ENCODE measurements at regions not wholly inside any gene's neighbourhood (a gene's known extent, or its start where the extent isn't known, plus 50 kb on each side); places are given as distances from the start of the nearest gene placed in this dataset.

GRCh38 chr2:116489944-116490343, 1324.5 kb upstream of the DDX18 start:
- Histone ChIP-seq H3K27me3 (replicated peaks in 1 of 4; ENCODE audit: control insufficient read depth in 3 of 4, extremely low read depth in 1 of 4, insufficient read depth in 3 of 4, low read length in 3 of 4) (no peaks in the 10 kb centered on the region), H3K4ac (replicated peaks; ENCODE audit: insufficient read length, low read depth, low read length) (no peak overlapping the region), H4K5ac (ENCODE audit: insufficient read length, low read depth, low read length) (no peak overlapping the region), H4K91ac (replicated peaks; ENCODE audit: insufficient read length, low read length) (no peak overlapping the region), H2BK20ac (ENCODE audit: low read length) (no peak overlapping the region), H3K23me2 (ENCODE audit: low read depth, low read length) (no peaks in the 10 kb centered on the region), H3K14ac (ENCODE audit: insufficient read length) (no peak overlapping the region), H2AFZ (ENCODE audit: low read length) (no peak overlapping the region), H3K36me3 (ENCODE audit: control insufficient read depth in 2 of 4, insufficient read depth in 4 of 4, low read length in 3 of 4) (no peaks in the 10 kb centered on the region), H3K4me1 (replicated peaks in 1 of 4; ENCODE audit: control insufficient read depth in 3 of 4, insufficient read depth in 4 of 4, low read length in 3 of 4) (no peaks in the 10 kb centered on the region), H2BK15ac (ENCODE audit: low read length) (no peak overlapping the region), H3K79me2 (ENCODE audit: control insufficient read depth in 1 of 2, insufficient read depth in 2 of 2, low read length in 2 of 2) (no peaks in the 10 kb centered on the region), H2BK120ac (replicated peaks; ENCODE audit: low read depth, low read length) (no peak overlapping the region), H4K8ac (ENCODE audit: extremely low read depth, insufficient read depth, low read length) (no peak overlapping the region), H3K9ac (replicated peaks in 1 of 4; ENCODE audit: extremely low read depth in 1 of 4, low read depth in 3 of 4, low read length in 3 of 4) (no peak overlapping the region), H3K4me3 (ENCODE audit: extremely low read depth in 1 of 4, insufficient read depth in 2 of 4, low read depth in 3 of 4, low read length in 4 of 4) (no peak overlapping the region), H2AK5ac (ENCODE audit: low read depth, low read length) (no peak overlapping the region), H2BK5ac (ENCODE audit: low read depth, low read length) (no peak overlapping the region), H3K56ac (replicated peaks; ENCODE audit: insufficient read length, low read depth, low read length) (no peak overlapping the region), H3K23ac (ENCODE audit: insufficient read length) (no peak overlapping the region), H3K79me1 (ENCODE audit: low read depth, low read length) (no peaks in the 10 kb centered on the region), H3K4me2 (ENCODE audit: insufficient read depth in 1 of 2, low read depth in 2 of 2, low read length in 2 of 2) (no peak overlapping the region), H2BK12ac (ENCODE audit: low read depth, low read length) (no peak overlapping the region), H3K9me3 (ENCODE audit: insufficient read depth in 2 of 2, low read depth in 1 of 2, low read length in 1 of 2) (0 out of 4 replicates have a peak, but pooled peaks cover 0 to 2% of the 10 kb centered on the region in 2 experiments), H3K27ac (ENCODE audit: low read depth, low read length) (no peak overlapping the region), H3K18ac (ENCODE audit: extremely low read depth, low read length) (no peak overlapping the region), H4K20me1 (replicated peaks in 1 of 2; ENCODE audit: control insufficient read depth in 1 of 2, insufficient read depth in 2 of 2, low read length in 2 of 2) (no peaks in the 10 kb centered on the region)
- ChIA-PET CTCF (ENCODE audit: partially characterized antibody) (interaction anchor here (0.6 to 0.8 kb wide), 3 partner anchors 20 to 395 kb away, joined by 3 read pairs; no protein-coding TSS in a partner anchor), POLR2A (ENCODE audit: partially characterized antibody) (no interaction called here)
- FAIRE-seq, result no peak
- 100% methylated on average over 1 of the region's 1 CpG; no CpG with 5 or more reads in 1 of the 2 experiments for WGBS, 2 experiments (ENCODE audit: extremely low coverage in 1 of 2, insufficient coverage in 1 of 2, insufficient read length in 1 of 2, insufficient replicate concordance in 2 of 2, low coverage in 1 of 2, low lambda C conversion rate in 2 of 2, missing lambda C conversion rate in 1 of 2)
- TF ChIP-seq EZH2 (IDR thresholded peaks at IDR 0.05; ENCODE audit: low read depth, low read length, severe bottlenecking) (no peak), KDM5A (IDR thresholded peaks at IDR 0.05; ENCODE audit: low read length) (no peak), SP1 (IDR thresholded peaks at IDR 0.05; ENCODE audit: low read depth, low read length) (no peak), RAD21 (IDR thresholded peaks at IDR 0.05 in 1 of 2, conservative IDR thresholded peaks at IDR 0.05 in 1 of 2; ENCODE audit: low read depth in 2 of 2, low read length in 2 of 2) (no peak), SP4 (IDR thresholded peaks at IDR 0.05; ENCODE audit: low read length) (no peak), YY1 (IDR thresholded peaks at IDR 0.05; ENCODE audit: low read depth, low read length) (no peak), POLR2AphosphoS5 (IDR thresholded peaks at IDR 0.05; ENCODE audit: low read depth, low read length) (no peak), JUND (IDR thresholded peaks at IDR 0.05; ENCODE audit: low read length) (no peak), RXRA (IDR thresholded peaks at IDR 0.05; ENCODE audit: insufficient read depth, low read depth, low read length) (no peak), NANOG (IDR thresholded peaks at IDR 0.05; ENCODE audit: insufficient read depth, low read depth, low read length, poor library complexity, severe bottlenecking) (no peak), RNF2 (IDR thresholded peaks at IDR 0.05; ENCODE audit: borderline replicate concordance, low read depth, low read length, missing control alignments, poor library complexity, severe bottlenecking) (no peak), NRF1 (IDR thresholded peaks at IDR 0.05; ENCODE audit: low read depth, low read length) (no peak), BCL11A (IDR thresholded peaks at IDR 0.05; ENCODE audit: low read depth in 2 of 2, low read length in 2 of 2) (no peak), ASH2L (IDR thresholded peaks at IDR 0.05; ENCODE audit: low read length) (no peak), MAFK (IDR thresholded peaks at IDR 0.05; ENCODE audit: low read depth, low read length) (no peak), CEBPB (IDR thresholded peaks at IDR 0.05; ENCODE audit: low read depth, low read length) (no peak)
- DNase-seq (ENCODE audit: low read depth in 1 of 2, low spot score in 2 of 2), result no peak

Data from H1 (cell line).